ENCODE measurements at regions not wholly inside any gene's neighbourhood (a gene's known extent, or its start where the extent isn't known, plus 50 kb on each side); places are given as distances from the start of the nearest gene placed in this dataset.

GRCh38 chr15:61702224-61703020, 357.8 kb downstream of the VPS13C start:
- Histone ChIP-seq H3F3A (ENCODE audit: insufficient read depth, low read length, poor library complexity, severe bottlenecking) (no peaks in the 10 kb centered on the region), H3K36me3 (ENCODE audit: insufficient read depth, low read length) (no peaks in the 10 kb centered on the region), H3K79me2 (replicated peaks; ENCODE audit: insufficient read depth, low read length) (no peaks in the 10 kb centered on the region), H3K9ac (ENCODE audit: low read length) (no peak overlapping the region), H3K4me2 (ENCODE audit: low read length) (no peak overlapping the region), H4K20me1 (ENCODE audit: insufficient read depth) (no peaks in the 10 kb centered on the region), H3K27me3 (ENCODE audit: insufficient read depth, low read depth, low read length) (no peaks in the 10 kb centered on the region), H3K9me2 (ENCODE audit: insufficient read depth, low read length) (no peaks in the 10 kb centered on the region), H3K27ac (ENCODE audit: low read length) (no peak overlapping the region), H3K9me3 (ENCODE audit: low read length) (no peaks in the 10 kb centered on the region), H2AFZ (ENCODE audit: low read depth, low read length) (no peak overlapping the region), H3K4me3 (ENCODE audit: low read length) (no peak overlapping the region)
- TF ChIP-seq EP300 (conservative IDR thresholded peaks at IDR 0.05; ENCODE audit: poor library complexity, severe bottlenecking) (peak; percentile 89), POLR2AphosphoS5 (IDR thresholded peaks at IDR 0.05) (peak; percentile 73), REST (IDR thresholded peaks at IDR 0.05; ENCODE audit: borderline replicate concordance) (peak; percentile 68), MXI1 (conservative IDR thresholded peaks at IDR 0.05; ENCODE audit: poor library complexity, severe bottlenecking) (no peak)

- Histone ChIP-seq H3K27me3 (ENCODE audit: insufficient read depth, low read depth, low read length) (no peaks in the 10 kb centered on the region), H3F3A (ENCODE audit: insufficient read depth, low read length, poor library complexity, severe bottlenecking) (no peaks in the 10 kb centered on the region), H3K79me2 (replicated peaks; ENCODE audit: insufficient read depth, low read length) (no peaks in the 10 kb centered on the region), H4K20me1 (ENCODE audit: insufficient read depth) (no peaks in the 10 kb centered on the region), H3K4me3 (ENCODE audit: low read length) (no peak overlapping the region), H3K9me2 (ENCODE audit: insufficient read depth, low read length) (no peaks in the 10 kb centered on the region), H3K9me3 (ENCODE audit: low read length) (no peaks in the 10 kb centered on the region), H3K4me2 (ENCODE audit: low read length) (no peak overlapping the region), H3K27ac (ENCODE audit: low read length) (no peak overlapping the region), H3K36me3 (ENCODE audit: insufficient read depth, low read length) (no peaks in the 10 kb centered on the region), H3K9ac (ENCODE audit: low read length) (no peak overlapping the region), H2AFZ (ENCODE audit: low read depth, low read length) (no peak overlapping the region)
- no peak for TF ChIP-seq SMC3 (conservative IDR thresholded peaks at IDR 0.05; ENCODE audit: poor library complexity)
- no peak for TF ChIP-seq POLR2AphosphoS5 (IDR thresholded peaks at IDR 0.05)
- TF ChIP-seq EP300 (conservative IDR thresholded peaks at IDR 0.05; ENCODE audit: poor library complexity, severe bottlenecking) = no peak
- no peak for TF ChIP-seq REST (IDR thresholded peaks at IDR 0.05; ENCODE audit: borderline replicate concordance)
- TF ChIP-seq MXI1 (conservative IDR thresholded peaks at IDR 0.05; ENCODE audit: poor library complexity, severe bottlenecking) = no peak
- TF ChIP-seq CTCF (IDR thresholded peaks at IDR 0.05; ENCODE audit: poor library complexity, severe bottlenecking) = no peak
- TF ChIP-seq EZH2 (IDR thresholded peaks at IDR 0.05; ENCODE audit: borderline replicate concordance, insufficient read depth, low read length, poor library complexity, severe bottlenecking) = no peak
- TF ChIP-seq RAD21 (conservative IDR thresholded peaks at IDR 0.05) = no peak
- TF ChIP-seq TAF1 (IDR thresholded peaks at IDR 0.05; ENCODE audit: low read depth) = no peak
Measured at GRCh38 chr15:61701455-61701854, 358.8 kb downstream of the VPS13C start.

All from neural cell (in vitro differentiated cells).